Osteocyte (in vitro differentiated cells): ENCODE measurements at regions not wholly inside any gene's neighbourhood (a gene's known extent, or its start where the extent isn't known, plus 50 kb on each side); places are given as distances from the start of the nearest gene placed in this dataset.

ENCODE experiments used
- DNase-seq: peaks from one replicate; pipeline ENCODE4 v3.0.0; 2021; ENCODE audit warnings: mixed read lengths; ENCODE audit not compliant: unreplicated experiment; ENCODE audit errors: extremely low spot score
- H3K27ac Mint-ChIP-seq: one replicate; pipeline ENCODE4 v1.8.0; 2021; ENCODE audit warnings: mild to moderate bottlenecking, mixed read lengths; ENCODE audit not compliant: unreplicated experiment
- H3K27me3 Mint-ChIP-seq: one replicate; pipeline ENCODE4 v1.8.0; 2021; ENCODE audit warnings: mixed read lengths; ENCODE audit not compliant: unreplicated experiment
- H3K36me3 Mint-ChIP-seq: one replicate; pipeline ENCODE4 v1.8.0; 2021; ENCODE audit warnings: mixed read lengths; ENCODE audit not compliant: unreplicated experiment
- H3K4me1 Mint-ChIP-seq: one replicate; pipeline ENCODE4 v1.8.0; 2021; ENCODE audit warnings: mixed read lengths; ENCODE audit not compliant: unreplicated experiment
- H3K4me3 Mint-ChIP-seq: one replicate; pipeline ENCODE4 v1.8.0; 2021; ENCODE audit warnings: mild to moderate bottlenecking, moderate library complexity, mixed read lengths; ENCODE audit not compliant: unreplicated experiment
- H3K9me3 Mint-ChIP-seq: one replicate; pipeline ENCODE4 v1.8.0; 2021; ENCODE audit warnings: mixed read lengths; ENCODE audit not compliant: unreplicated experiment
- TF ChIP-seq, protein P1 (sequence below): fragments of 200-600 bp; sonication (generic); IDR thresholded peaks from 2 replicates; pipeline ENCODE4 v1.5.0; 2021; ENCODE audit warnings: antibody characterized with exemption, mild to moderate bottlenecking, moderate library complexity

DNA sequence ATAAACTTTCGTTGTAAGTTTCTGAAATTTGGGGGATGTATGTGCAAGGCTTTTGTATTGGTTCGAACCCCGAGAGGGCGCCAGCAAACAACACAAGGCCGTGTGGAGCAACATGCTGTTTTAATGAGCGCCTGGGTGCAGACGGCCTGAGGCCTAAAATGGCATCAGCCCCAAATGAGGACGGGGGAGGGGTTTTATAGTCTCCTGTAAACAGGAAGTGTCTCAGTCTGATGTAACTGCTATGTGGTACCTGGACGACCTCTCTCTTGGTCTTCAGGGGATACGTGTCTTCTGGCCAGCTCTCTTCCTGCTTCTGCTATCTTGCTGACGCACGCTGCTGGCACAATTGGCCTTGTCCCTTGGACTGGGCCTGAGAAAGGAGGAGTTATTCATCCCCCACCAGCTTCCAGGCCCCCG, 1348.0 kb downstream of the ADGRL3 start:
- H3K9me3 Mint-ChIP-seq: no peaks in the 10 kb centered on the region
- no peaks in the 10 kb centered on the region for H3K36me3 Mint-ChIP-seq
- H3K27me3 Mint-ChIP-seq: no peaks in the 10 kb centered on the region
- no peak overlapping the region for H3K27ac Mint-ChIP-seq
- H3K4me3 Mint-ChIP-seq: no peak overlapping the region
- H3K4me1 Mint-ChIP-seq: no peaks in the 10 kb centered on the region
- DNase-seq: no peak
- TF ChIP-seq, protein P1, sequence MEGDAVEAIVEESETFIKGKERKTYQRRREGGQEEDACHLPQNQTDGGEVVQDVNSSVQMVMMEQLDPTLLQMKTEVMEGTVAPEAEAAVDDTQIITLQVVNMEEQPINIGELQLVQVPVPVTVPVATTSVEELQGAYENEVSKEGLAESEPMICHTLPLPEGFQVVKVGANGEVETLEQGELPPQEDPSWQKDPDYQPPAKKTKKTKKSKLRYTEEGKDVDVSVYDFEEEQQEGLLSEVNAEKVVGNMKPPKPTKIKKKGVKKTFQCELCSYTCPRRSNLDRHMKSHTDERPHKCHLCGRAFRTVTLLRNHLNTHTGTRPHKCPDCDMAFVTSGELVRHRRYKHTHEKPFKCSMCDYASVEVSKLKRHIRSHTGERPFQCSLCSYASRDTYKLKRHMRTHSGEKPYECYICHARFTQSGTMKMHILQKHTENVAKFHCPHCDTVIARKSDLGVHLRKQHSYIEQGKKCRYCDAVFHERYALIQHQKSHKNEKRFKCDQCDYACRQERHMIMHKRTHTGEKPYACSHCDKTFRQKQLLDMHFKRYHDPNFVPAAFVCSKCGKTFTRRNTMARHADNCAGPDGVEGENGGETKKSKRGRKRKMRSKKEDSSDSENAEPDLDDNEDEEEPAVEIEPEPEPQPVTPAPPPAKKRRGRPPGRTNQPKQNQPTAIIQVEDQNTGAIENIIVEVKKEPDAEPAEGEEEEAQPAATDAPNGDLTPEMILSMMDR: no peak

DNA sequence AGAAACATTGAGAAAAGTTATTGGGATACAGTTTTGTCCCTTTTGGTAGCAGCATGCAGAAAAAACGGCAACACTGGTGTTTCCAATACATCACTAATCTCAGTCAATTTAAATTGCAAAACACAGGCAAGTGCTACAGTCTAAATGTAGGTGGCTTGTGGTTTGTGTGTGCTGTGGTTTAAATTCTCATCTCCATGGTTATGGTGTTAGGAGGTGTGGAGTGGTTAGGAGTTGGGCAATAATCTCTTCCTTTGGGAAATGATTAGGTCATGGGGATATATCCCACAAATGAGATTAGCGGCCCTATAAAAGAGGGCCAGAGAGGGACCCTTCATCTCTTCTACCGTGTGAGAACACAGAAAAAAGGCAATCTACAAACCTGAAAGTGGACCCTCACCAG, 1344.3 kb downstream of the ADGRL3 start:
- Mint-ChIP-seq H3K4me3 (no peak overlapping the region), H3K4me1 (no peaks in the 10 kb centered on the region), H3K27ac (no peak overlapping the region), H3K27me3 (no peaks in the 10 kb centered on the region), H3K36me3 (no peaks in the 10 kb centered on the region), H3K9me3 (peaks cover 7% of the 10 kb centered on the region)
- DNase-seq: no peak
- TF ChIP-seq, protein P1: no peak

DNA sequence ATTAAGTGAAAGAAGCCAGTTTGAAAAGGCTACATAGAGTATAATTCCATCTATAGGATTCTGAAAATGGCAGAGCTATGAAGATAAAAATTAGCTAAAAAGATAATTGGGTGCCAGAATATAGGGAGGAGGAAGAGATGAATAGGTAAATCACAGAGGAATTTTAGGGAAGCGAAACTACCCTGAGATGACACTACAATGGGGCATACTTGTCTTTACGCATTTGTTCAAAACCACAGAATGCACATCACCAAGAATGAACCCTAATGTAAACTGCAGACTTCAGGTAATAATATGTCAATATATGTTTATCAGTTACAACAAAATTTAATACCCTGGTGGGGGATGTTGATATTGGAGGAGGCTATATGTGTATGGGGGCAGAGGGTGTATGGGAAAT, 1342.9 kb downstream of the ADGRL3 start:
- no peak overlapping the region for H3K4me3 Mint-ChIP-seq
- DNase-seq: no peak

DNA sequence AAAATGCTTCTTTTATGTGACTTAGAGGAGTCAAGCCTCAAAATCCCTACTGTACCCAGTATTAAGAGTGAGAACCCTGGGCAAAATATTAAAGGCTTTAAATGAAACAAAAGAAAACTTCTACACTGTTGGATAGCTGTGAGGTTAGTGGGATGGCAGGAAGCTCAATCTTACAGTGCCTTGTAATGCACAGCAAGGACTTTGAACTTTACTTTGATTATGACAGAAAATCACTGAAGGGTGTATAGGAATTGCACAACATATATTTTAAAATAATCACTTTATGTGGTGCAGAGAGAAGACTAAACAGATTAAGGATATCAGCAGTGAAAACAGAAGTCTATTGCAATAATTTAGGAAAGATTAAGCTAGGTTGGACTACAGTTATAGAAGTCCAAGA, 1333.4 kb downstream of the ADGRL3 start:
- Mint-ChIP-seq H3K36me3 (no peaks in the 10 kb centered on the region), H3K4me1 (no peaks in the 10 kb centered on the region), H3K27me3 (no peaks in the 10 kb centered on the region), H3K4me3 (no peak overlapping the region), H3K27ac (no peak overlapping the region), H3K9me3 (no peaks in the 10 kb centered on the region)
- no peak for DNase-seq
- TF ChIP-seq, protein P1: no peak

More for the DNA sequence above, 1342.9 kb downstream of the ADGRL3 start:
- H3K27ac Mint-ChIP-seq: no peak overlapping the region
- H3K36me3 Mint-ChIP-seq: no peaks in the 10 kb centered on the region
- H3K4me1 Mint-ChIP-seq: no peaks in the 10 kb centered on the region
- H3K9me3 Mint-ChIP-seq: peaks cover 7% of the 10 kb centered on the region
- H3K27me3 Mint-ChIP-seq: no peaks in the 10 kb centered on the region
- TF ChIP-seq, protein P1: no peak

DNA sequence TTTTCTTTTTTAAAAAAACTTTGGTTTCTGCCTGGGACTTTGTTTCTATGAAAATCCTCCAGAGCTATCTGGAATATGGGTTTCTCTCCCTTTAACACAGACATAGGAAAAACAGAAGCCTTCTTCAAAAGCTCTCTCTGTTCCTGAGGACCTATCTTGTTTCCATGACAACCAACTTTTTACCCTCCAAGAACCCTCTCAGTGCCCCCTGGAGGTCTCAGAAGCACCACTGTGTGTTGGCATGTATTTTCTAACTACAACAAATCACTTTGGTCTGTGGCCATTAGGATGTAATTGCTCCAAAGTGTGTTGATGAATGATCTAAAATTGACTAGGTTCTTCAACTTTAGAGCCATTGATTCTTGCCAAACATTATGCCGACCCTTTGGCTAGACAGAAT, 1331.6 kb downstream of the ADGRL3 start:
- TF ChIP-seq, protein P1: no peak
- H3K27me3 Mint-ChIP-seq: no peaks in the 10 kb centered on the region
- no peaks in the 10 kb centered on the region for H3K4me1 Mint-ChIP-seq
- no peaks in the 10 kb centered on the region for H3K36me3 Mint-ChIP-seq
- no peaks in the 10 kb centered on the region for H3K9me3 Mint-ChIP-seq
- H3K27ac Mint-ChIP-seq: no peak overlapping the region
- no peak for DNase-seq
- no peak overlapping the region for H3K4me3 Mint-ChIP-seq
